ENCODE measurements at regions not wholly inside any gene's neighbourhood (a gene's known extent, or its start where the extent isn't known, plus 50 kb on each side); places are given as distances from the start of the nearest gene placed in this dataset.
A peak's percentile ranks its signal among the peaks of the same experiment; 100 is the strongest.

GRCh38 chr22:22168190-22168940 lies 76.2 kb upstream of the VPREB1 start:
- Histone ChIP-seq H3K4me1 (no peaks in the 10 kb centered on the region), H3K36me3 (no peaks in the 10 kb centered on the region), H3K27me3 (no peaks in the 10 kb centered on the region), H3K27ac (peak overlapping the region in 1 of 4 donors; percentile 63), H3K4me3 (peak overlapping the region in 1 of 4 donors; percentile 21), H3K9me3 (no peaks in the 10 kb centered on the region)
- 6 to 16% methylated on average over 2 to 7 of the region's 7 CpGs for WGBS, 2 donors (ENCODE audit: low coverage in 1 of 2)
- TF ChIP-seq, protein P1, sequence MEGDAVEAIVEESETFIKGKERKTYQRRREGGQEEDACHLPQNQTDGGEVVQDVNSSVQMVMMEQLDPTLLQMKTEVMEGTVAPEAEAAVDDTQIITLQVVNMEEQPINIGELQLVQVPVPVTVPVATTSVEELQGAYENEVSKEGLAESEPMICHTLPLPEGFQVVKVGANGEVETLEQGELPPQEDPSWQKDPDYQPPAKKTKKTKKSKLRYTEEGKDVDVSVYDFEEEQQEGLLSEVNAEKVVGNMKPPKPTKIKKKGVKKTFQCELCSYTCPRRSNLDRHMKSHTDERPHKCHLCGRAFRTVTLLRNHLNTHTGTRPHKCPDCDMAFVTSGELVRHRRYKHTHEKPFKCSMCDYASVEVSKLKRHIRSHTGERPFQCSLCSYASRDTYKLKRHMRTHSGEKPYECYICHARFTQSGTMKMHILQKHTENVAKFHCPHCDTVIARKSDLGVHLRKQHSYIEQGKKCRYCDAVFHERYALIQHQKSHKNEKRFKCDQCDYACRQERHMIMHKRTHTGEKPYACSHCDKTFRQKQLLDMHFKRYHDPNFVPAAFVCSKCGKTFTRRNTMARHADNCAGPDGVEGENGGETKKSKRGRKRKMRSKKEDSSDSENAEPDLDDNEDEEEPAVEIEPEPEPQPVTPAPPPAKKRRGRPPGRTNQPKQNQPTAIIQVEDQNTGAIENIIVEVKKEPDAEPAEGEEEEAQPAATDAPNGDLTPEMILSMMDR (IDR thresholded peaks at IDR 0.05): no peak
- TF ChIP-seq POLR2A (IDR thresholded peaks at IDR 0.05): no peak
- no peak for TF ChIP-seq EP300 (IDR thresholded peaks at IDR 0.05; ENCODE audit: low read depth)
- no peak for TF ChIP-seq POLR2AphosphoS5 (IDR thresholded peaks at IDR 0.05)
- in situ Hi-C loops (cut with MboI; ENCODE audit: low pct_ligation_motif_present in 1 of 4, low pct_unique_long_range_greater_than_20kb in 1 of 4, low sequenced_read_pairs in 3 of 4) (no loop called here), intact Hi-C loops (cut with DNase I; ENCODE audit: low total_unique reads) (no loop called here)
- peak; percentile 26 for DNase-seq

DNA sequence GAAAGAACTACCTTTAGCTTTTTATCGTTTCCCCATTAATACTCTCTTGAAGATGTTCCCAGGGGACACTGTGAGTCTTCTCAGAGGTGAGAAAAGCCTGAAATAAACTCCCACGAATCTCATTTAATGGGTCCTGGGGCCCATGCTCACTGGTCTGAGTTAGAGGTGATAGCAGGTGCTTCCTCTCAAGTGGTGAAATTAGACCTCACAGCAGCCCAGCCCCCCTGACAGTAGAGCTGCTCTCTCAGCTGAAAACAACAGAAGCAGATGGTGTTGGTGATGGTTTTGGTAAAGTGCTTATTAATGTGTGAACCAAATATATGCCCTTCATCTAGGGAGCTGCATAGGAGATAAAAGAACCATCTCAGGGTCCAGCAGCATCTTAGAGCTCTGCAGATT lies 76.8 kb upstream of the VPREB1 start:
- WGBS, 2 donors (ENCODE audit: low coverage in 1 of 2): 50% methylated on average over 1 to 2 of the region's 2 CpGs
- no peaks in the 10 kb centered on the region for H3K27me3 ChIP-seq
- intact Hi-C loops (cut with DNase I; ENCODE audit: low total_unique reads) (no loop called here), in situ Hi-C loops (cut with MboI; ENCODE audit: low pct_ligation_motif_present in 1 of 4, low pct_unique_long_range_greater_than_20kb in 1 of 4, low sequenced_read_pairs in 3 of 4) (no loop called here)
- DNase-seq: peak; percentile 56
- no peaks in the 10 kb centered on the region for H3K4me1 ChIP-seq
- no peaks in the 10 kb centered on the region for H3K9me3 ChIP-seq
- H3K36me3 ChIP-seq: no peaks in the 10 kb centered on the region
- H3K27ac ChIP-seq: peak overlapping the region in 1 of 4 donors; percentile 63
- peak overlapping the region in 1 of 4 donors; percentile 21 for H3K4me3 ChIP-seq
- TF ChIP-seq, protein P1 (IDR thresholded peaks at IDR 0.05): no peak
- TF ChIP-seq EP300 (IDR thresholded peaks at IDR 0.05; ENCODE audit: low read depth): no peak
- TF ChIP-seq POLR2AphosphoS5 (IDR thresholded peaks at IDR 0.05): no peak
- no peak for TF ChIP-seq POLR2A (IDR thresholded peaks at IDR 0.05)

DNA sequence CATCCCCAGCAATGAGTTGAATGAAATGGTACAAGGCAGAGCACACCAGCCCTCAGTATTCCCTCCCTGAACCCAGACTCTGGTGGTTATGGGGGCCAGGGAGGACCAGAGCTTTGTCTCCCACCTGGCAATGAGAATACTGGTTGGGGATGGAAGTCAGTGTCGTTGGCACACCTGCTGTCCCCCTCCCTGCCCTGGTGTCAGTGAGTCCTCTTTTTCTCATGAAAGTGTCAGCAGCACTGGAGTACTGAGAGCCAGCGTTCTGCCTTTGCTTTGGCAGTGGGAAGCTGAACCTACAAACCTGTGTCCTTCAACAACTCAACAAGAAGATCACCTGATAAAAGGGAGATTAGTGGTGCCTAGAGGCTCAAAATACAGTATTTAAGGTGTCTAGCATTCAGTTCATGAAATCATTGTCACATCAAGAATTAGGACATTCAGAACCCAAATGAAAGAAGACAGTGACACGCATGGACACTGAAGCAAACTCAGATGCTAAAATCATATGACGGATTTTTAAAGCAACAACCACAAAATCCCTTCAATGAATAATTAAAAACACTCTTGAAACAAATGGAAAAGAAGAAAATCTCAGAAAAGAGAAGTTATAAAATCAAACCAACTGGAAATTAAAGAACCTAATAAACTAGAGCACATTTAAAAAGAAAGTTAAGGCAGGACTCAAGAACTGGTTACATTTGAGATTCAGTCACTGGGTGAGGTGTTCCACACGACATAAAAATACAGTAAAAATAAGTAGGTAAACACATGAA lies 77.5 kb upstream of the VPREB1 start:
- Histone ChIP-seq H3K4me3 (no peak overlapping the region), H3K36me3 (no peaks in the 10 kb centered on the region), H3K27ac (peak overlapping the region in 1 of 4 donors; percentile 12), H3K4me1 (no peaks in the 10 kb centered on the region), H3K9me3 (no peaks in the 10 kb centered on the region), H3K27me3 (no peaks in the 10 kb centered on the region)
- WGBS, 2 donors (ENCODE audit: low coverage in 1 of 2): 56 to 75% methylated on average over 2 to 4 of the region's 5 CpGs
- TF ChIP-seq POLR2AphosphoS5 (IDR thresholded peaks at IDR 0.05) (no peak), EP300 (IDR thresholded peaks at IDR 0.05; ENCODE audit: low read depth) (no peak), POLR2A (IDR thresholded peaks at IDR 0.05) (no peak)
- TF ChIP-seq, protein P1 (IDR thresholded peaks at IDR 0.05): no peak
- DNase-seq: no peak
- in situ Hi-C loops (cut with MboI; ENCODE audit: low pct_ligation_motif_present in 1 of 4, low pct_unique_long_range_greater_than_20kb in 1 of 4, low sequenced_read_pairs in 3 of 4): no loop called here
- intact Hi-C loops (cut with DNase I; ENCODE audit: low total_unique reads): no loop called here

DNA sequence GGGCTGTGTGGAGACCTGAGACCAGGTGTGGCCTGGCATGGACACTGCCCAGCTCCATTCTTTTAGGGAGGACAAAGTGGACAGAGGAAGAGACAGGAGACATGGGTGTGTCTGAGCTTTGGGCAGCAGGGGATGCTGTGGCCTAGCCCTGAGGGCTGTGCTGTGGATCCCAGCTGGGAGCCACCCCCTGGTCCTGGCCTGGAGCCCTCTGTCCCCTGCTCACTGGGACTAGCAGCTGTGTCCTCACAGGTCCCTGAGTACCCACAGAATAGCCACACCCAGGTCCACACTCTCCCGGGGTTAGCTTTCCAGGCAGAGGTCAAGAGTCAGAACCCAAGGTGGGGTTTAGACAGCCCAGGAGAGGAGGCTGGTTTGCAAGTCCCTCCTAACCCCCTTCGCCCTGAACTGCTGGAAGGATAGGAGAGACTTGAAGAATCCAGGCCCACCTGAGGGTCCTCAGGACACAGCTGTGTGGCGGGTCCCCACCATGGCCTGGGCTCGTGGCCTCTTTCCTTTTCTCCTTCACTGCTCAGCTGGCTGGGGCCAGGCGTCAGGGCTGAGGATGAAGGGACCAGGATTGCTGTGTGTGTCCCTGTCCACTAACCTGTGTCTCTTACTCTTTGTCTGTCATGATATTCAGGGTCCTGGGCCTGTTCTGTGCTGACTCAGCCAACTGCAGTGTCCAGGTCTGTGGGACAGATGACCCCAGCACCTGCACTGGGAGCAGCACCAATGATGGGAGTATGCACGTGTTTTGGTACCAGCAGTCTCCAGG lies 78.5 kb upstream of the VPREB1 start:
- Histone ChIP-seq H3K4me1 (no peaks in the 10 kb centered on the region), H3K4me3 (no peak overlapping the region), H3K36me3 (no peaks in the 10 kb centered on the region), H3K9me3 (no peaks in the 10 kb centered on the region), H3K27me3 (no peaks in the 10 kb centered on the region), H3K27ac (no peak overlapping the region)
- 65% methylated on average over 5 of the region's 6 CpGs; no CpG with 5 or more reads in 1 of the 2 donors for WGBS, 2 donors (ENCODE audit: low coverage in 1 of 2)
- intact Hi-C loops (cut with DNase I; ENCODE audit: low total_unique reads): no loop called here
- no peak for TF ChIP-seq POLR2A (IDR thresholded peaks at IDR 0.05)
- no peak for TF ChIP-seq POLR2AphosphoS5 (IDR thresholded peaks at IDR 0.05)
- TF ChIP-seq EP300 (IDR thresholded peaks at IDR 0.05; ENCODE audit: low read depth): no peak
- TF ChIP-seq, protein P1 (IDR thresholded peaks at IDR 0.05): no peak
- in situ Hi-C loops (cut with MboI; ENCODE audit: low pct_ligation_motif_present in 1 of 4, low pct_unique_long_range_greater_than_20kb in 1 of 4, low sequenced_read_pairs in 3 of 4): no loop called here
- no peak for DNase-seq
